ENCODE measurements at regions not wholly inside any gene's neighbourhood (a gene's known extent, or its start where the extent isn't known, plus 50 kb on each side); places are given as distances from the start of the nearest gene placed in this dataset.

DNA sequence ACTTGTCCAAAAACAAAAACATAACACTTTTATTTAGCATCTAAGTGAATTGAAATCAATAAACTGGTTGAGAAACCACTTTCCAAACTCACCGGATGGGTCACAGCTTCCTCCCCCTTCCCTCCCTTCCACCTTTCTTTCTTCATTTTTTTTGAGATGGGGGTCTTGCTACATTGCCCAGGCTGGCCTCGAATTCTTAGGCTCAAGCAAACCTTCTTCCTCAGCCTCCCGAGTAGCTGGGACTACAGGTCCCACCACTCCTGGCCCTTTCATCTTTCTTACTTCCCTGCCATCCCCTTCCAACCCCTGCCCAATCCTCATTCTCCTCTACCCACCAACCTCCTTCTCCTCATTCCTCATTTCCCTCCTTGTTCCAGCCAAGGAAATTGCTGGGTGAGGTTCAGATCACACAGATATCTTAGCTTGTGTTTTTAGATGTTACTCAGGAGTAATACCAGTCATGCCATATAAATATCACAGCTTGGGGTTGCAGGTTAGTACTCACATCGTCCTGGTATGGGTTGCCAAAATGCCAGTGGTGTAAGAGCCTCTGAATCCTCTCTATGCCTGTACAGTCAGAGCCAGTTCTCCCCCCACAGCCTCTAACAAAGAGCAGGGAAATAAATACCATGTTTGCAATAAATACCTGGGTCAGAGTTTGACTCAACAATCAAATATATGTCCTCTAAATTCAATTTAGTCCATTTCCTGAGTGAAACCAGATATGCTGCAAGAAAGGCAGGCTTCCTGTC, 132.7 kb upstream of the NDUFV2 start:
- DNase-seq (ENCODE audit: low read depth in 2 of 2): no peak

DNA sequence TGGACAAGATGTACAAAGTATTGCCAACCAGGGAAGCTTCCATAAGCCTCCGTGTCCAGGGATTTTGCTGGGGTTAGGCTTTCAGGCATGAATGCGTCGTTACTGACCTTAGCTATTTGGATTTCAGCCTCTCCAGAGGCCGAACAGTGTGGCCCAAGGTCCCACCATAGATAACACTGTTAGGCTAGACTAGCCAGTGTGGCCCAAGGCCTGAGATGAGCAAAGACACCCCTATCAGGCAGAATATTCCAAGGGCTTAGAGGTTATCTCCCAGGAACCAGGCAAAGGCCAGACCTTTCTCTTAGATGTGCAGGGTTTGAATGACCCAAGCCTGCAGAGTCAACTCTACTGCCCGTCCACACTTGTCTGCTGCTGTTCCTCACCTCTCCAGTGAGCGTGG, 131.7 kb upstream of the NDUFV2 start:
- no peak for DNase-seq (ENCODE audit: low read depth in 2 of 2)

DNA sequence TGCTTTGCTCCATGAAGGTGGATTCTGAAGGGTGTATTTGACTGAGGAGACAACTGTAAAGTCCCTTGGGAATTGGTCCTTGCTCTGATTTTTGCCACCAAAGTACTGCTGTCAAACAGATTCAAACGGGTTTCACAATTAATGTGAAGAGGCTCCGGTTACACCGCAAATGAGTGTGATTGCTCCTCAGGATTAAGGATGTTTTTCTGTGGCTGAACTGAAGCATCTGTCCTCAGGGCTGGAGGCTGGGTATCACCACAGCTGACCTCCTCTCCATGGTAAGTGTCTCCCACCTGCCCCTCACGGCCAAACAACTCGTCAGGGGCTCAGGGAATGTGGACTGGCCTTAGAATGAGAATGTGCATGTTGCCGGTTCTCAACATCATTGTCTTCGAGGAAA, 130.4 kb upstream of the NDUFV2 start:
- DNase-seq (ENCODE audit: low read depth in 2 of 2): no peak

GRCh38 chr18:8974279-8974678, 128.2 kb upstream of the NDUFV2 start:
- DNase-seq (ENCODE audit: low read depth in 2 of 2): no peak

DNA sequence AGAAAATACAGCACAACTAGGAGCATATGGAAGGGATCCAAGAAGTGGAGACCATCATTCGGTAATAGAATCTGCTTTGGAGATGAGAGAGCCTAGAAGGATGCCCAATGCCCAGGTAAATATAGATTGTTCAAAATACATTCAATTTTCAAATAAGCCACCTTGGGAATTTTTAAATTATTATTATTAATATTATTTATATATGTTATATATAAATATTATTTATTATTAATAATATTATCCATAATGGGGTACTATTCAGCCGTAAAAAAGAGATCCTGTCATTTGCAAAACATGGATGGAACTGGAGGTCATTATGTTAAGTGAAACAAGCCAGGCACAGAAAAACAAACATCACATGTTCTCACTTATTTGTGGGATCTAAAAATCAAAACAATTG, 127.8 kb upstream of the NDUFV2 start:
- no peak for DNase-seq (ENCODE audit: low read depth in 2 of 2)

DNA sequence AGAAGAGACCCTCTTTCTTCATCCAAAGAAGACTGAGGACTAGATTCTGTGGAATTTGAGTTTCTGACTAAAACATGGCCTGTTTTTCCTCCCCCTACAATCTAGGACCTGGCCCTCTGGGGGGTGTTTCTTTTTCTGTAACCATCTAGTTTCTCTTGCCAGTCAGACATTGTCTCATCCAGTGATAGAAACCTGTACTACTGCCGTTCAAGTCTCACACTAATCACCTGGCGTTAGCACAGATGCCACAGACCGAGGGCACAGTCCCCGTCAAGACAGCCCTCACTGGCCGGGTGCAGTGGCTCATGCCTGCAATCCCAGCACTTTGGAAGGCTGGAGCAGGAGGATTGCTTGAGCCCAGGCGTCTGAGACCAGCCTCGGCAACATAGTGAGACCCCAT, 126.9 kb upstream of the NDUFV2 start:
- DNase-seq (ENCODE audit: low read depth in 2 of 2): no peak

GRCh38 chr18:8976606-8977005, 125.9 kb upstream of the NDUFV2 start:
- no peak for DNase-seq (ENCODE audit: low read depth in 2 of 2)

GRCh38 chr18:8977166-8977565, 125.3 kb upstream of the NDUFV2 start:
- DNase-seq (ENCODE audit: low read depth in 2 of 2): no peak

- no peak for DNase-seq (ENCODE audit: low read depth in 2 of 2)
Observed at GRCh38 chr18:8977701-8978100, 124.8 kb upstream of the NDUFV2 start.

- no peak for DNase-seq (ENCODE audit: low read depth in 2 of 2)
Observed at GRCh38 chr18:8978394-8978793, 124.1 kb upstream of the NDUFV2 start.

GRCh38 chr18:8979258-8979988, 123.1 kb upstream of the NDUFV2 start:
- DNase-seq (ENCODE audit: low read depth in 2 of 2): no peak

DNA sequence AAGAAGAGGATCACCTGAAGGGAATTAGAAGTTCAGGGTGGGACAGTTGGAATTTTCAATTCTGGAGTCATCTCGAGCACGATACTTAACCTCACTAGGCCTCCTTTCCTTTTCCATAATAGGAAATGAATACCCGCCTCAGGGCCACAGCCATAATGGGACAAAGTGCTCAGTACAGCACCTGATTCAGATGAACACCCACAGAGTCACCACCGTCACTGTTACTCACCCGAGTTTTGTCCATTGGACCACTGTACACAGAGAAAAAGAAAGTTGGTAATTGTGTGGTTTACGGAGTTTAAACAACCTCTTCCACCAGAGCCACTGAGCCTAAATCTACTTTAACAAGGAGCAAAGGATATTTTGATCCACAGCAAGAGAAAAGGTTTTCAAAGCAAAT, 122.0 kb upstream of the NDUFV2 start:
- no peak for DNase-seq (ENCODE audit: low read depth in 2 of 2)

DNA sequence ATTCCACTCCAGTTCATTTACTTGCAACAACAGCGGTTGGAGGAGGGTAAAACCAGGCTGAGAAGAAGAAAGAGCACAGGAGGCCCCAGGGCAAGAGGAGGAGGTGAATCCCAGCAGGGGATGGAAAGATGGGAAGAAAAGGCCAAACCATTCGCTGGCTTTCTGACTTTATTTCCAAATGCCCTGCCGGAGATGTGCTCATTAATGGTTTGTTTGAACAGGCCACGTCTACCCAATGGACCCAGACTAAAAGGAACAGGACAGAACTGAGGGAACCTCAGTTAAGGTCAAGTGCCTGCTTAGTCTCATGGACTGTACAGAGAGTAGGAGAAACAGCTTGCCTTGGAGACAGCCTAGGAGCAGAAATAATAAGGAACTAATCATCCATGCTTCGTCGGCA, 121.6 kb upstream of the NDUFV2 start:
- no peak for DNase-seq (ENCODE audit: low read depth in 2 of 2)

DNA sequence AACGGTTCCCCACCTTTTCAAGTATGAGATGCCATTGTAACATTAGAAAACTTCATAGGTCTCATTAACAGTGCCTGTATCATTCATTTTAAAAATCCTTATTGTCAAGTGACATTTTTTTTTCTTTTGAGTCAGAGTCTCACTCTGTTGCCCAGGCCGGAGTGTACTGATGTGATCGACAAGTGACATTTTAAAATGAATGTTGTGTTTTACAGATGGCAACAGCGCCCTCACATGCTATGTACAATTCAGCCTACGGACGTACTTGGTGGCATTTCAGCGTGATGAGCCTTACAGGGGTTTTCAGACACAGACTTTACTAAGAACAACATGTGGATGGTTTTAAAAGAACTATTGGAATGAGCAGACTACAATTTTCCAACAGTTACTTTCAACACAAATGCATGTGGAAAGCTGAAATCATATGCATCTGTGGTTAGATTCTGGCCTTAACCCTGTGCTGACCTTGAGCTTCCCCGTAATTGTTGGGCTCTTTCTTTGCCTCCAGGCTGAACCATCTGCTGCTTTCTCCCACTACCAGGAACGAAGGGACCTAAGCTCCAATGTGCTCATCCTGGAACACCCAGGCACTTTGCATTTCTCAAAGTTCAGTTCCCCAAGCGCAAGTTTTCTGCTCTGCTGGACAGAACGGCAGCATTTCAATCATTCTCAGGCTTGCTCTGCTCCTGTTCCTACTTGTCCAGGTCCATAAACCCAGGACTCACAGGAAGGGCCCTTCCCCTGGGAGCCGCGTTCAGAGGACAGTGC, 119.9 kb upstream of the NDUFV2 start:
- peak; percentile 81 for DNase-seq (ENCODE audit: low read depth in 2 of 2)

- no peak for DNase-seq (ENCODE audit: low read depth in 2 of 2)
Observed at GRCh38 chr18:8983195-8983594, 119.3 kb upstream of the NDUFV2 start.

GRCh38 chr18:8984131-8984721, 118.3 kb upstream of the NDUFV2 start:
- no peak for DNase-seq (ENCODE audit: low read depth in 2 of 2)

DNA sequence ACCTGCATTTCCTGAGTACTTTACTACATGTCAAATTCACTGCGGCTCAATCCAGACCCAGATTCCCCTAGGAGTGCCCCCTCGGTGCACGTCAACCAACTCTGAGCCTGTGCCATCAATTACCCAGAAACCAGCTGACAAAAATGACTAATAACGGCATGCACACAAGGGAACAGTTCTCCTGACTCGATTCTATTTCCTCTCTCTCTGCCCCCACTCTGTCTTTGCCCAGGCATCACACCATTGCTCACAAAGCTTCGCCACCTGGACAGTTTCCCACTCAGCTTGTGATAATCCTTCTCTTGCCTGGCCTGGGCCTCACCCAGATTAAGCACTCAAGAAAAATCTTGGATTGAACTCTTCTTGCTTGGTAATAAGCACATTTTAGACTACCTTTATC, 115.3 kb upstream of the NDUFV2 start:
- no peak for DNase-seq (ENCODE audit: low read depth in 2 of 2)

DNA sequence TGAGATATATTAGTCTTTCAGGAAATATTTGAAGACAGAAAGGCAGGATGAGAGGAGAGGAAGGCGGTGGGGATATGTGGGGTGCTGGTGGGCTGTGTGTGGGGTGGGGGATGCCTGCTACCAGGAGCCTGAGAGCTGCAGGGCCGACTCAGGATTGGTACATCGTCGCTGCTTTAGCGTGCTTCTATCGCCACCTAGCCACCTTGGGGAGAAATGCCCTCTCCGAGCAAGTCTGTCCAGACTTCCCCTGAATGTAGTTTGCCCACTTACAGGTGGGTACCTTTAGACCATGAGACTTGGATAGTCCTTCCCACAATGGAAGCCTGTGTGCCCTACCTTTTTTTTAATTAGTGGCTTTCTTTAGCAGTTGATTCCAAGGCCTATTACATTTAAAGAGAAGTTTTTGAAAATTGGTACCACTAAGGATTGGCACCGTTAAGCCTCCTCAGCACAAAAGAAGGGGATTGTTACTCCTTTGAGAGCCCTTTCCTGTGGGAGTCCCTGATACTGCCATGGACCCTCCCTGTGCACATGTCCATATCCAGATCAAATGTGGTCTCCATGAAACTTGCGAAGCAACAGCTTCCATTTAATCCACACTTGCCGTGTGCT, 114.1 kb upstream of the NDUFV2 start:
- no peak for DNase-seq (ENCODE audit: low read depth in 2 of 2)

DNA sequence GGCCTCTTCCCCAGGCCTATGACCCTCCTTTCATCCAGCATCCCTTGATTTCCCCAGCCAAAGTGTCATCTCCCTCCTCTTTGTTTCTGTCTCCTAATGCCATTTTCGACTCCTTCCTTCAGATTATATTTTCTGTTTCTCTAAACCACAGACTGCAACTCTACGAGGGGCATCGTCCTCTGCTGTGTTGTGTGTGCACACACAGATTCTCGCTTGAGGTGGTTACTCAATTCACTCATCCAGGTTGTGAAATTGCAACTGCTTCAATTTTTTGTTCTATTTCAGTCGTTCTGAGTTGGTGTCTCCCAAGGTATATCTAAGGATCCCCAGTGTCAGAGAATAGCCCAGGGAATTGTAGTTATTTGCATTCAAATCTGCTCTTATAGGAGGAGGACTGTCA, 113.5 kb upstream of the NDUFV2 start:
- DNase-seq (ENCODE audit: low read depth in 2 of 2): no peak

- no peak for DNase-seq (ENCODE audit: low read depth in 2 of 2)
Observed at GRCh38 chr18:8989855-8990254, 112.6 kb upstream of the NDUFV2 start.

GRCh38 chr18:8990276-8991031, 112.0 kb upstream of the NDUFV2 start:
- peak in 1 of 2 experiments; percentile 32 for DNase-seq (ENCODE audit: low read depth in 2 of 2)

Data from fibroblast of skin of left biceps (primary cell).